Psoas muscle (tissue), 7 donors: ENCODE measurements at regions not wholly inside any gene's neighbourhood (a gene's known extent, or its start where the extent isn't known, plus 50 kb on each side); places are given as distances from the start of the nearest gene placed in this dataset.

Source experiments
- ATAC-seq, 4 donors: fragments of 200-7000 bp; cut with Tn5 transposase; one replicate each; pipeline ENCODE4 v1.9.1; 2020; ENCODE audit warnings: moderate library complexity in 3 of 4, mild to moderate bottlenecking in 2 of 4
- DNase-seq, 2 donors: peaks; one replicate each; pipeline ENCODE4 v3.0.0-alpha.2; 2020
- H3K27ac ChIP-seq: fragments of 200-600 bp; one replicate; pipeline ENCODE4 v1.8.0; 2022
- H3K27me3 ChIP-seq, 3 donors: fragments of 200-600 bp in 1 of 3; one replicate each; pipeline versions ENCODE4 v1.6.1 to v1.8.0; 2013 to 2022; ENCODE audit warnings: low read length in 2 of 3, mild to moderate bottlenecking in 2 of 3, moderate library complexity in 1 of 3; ENCODE audit not compliant: insufficient read depth in 3 of 3
- H3K36me3 ChIP-seq, 2 donors: fragments of 200-600 bp in 1 of 2; one replicate each; pipeline versions ENCODE4 v1.6.1 to v1.8.0; 2013 to 2022; ENCODE audit warnings: low read depth in 1 of 2, mild to moderate bottlenecking in 1 of 2, moderate library complexity in 1 of 2; ENCODE audit not compliant: insufficient read depth in 1 of 2
- H3K4me1 ChIP-seq: fragments of 200-600 bp; one replicate; pipeline ENCODE4 v1.8.0; 2022
- H3K4me3 ChIP-seq: fragments of 200-600 bp; one replicate; pipeline ENCODE4 v1.8.0; 2022; ENCODE audit warnings: mild to moderate bottlenecking
- H3K9me3 ChIP-seq: fragments of 200-600 bp; one replicate; pipeline ENCODE4 v1.8.0; 2022
- CTCF ChIP-seq: fragments of 200-600 bp; IDR thresholded peaks from one replicate; pipeline ENCODE4 v1.8.0; 2022; ENCODE audit warnings: antibody characterized with exemption
- WGBS, 3 donors: extraction: QIAGEN DNeasy Blood & Tissue Kit; methylation state at CpG; one replicate each; pipeline versions ENCODE4 v1.1.6 to v1.1.7; 2013; 5-methylcytosine and 5-hydroxymethylcytosine counted together
- intact Hi-C, 2 donors: fragments of 100-400 bp; cut with DNase I; formaldehyde crosslinking; loops; one replicate each; pipeline versions ENCODE4 v1.11.0 to v1.14.2; 2022
- donor health status: healthy with polysubstance abuse.
- donor health status: DM: no; HTN: no; CAD: no; lungs with moderate emphysema.
- donor health status: Bipolar disorder and iron deficiency.
- donor health status: healthy.
- donor health status: DM: yes; HTN: yes; CAD: no.
- donor health status: DM: no; HTN: no; CAD: no.
- donor health status: DM: yes; HTN: yes; CAD: no.

GRCh38 chr16:85187002-85187401 lies 74.7 kb upstream of the CIBAR2 start:
- Histone ChIP-seq H3K27me3 (no peaks in the 10 kb centered on the region), H3K27ac (peak overlapping the region; percentile 71), H3K9me3 (peaks cover 11% of the 10 kb centered on the region), H3K36me3 (peaks cover 0 to 22% of the 10 kb centered on the region in 2 donors), H3K4me1 (peaks cover 22% of the 10 kb centered on the region), H3K4me3 (no peak overlapping the region)
- DNase-seq: peak; percentile 64 to 87
- ATAC-seq: peak; percentile 95 to 98 (median 97)
- TF ChIP-seq CTCF: no peak
- WGBS, 3 donors: 24 to 55% (median 43%) methylated on average over 13 of the region's 13 CpGs
- intact Hi-C loops: no loop called here

GRCh38 chr16:85187447-85187846 lies 75.2 kb upstream of the CIBAR2 start:
- DNase-seq (peak in 1 of 2 donors; percentile 23), ATAC-seq (peak in 3 of 4 donors; percentile 26 to 31 (median 27))
- Histone ChIP-seq H3K36me3 (peaks cover 0 to 22% of the 10 kb centered on the region in 2 donors), H3K4me1 (peaks cover 26% of the 10 kb centered on the region), H3K27me3 (no peaks in the 10 kb centered on the region), H3K4me3 (no peak overlapping the region), H3K9me3 (peaks cover 11% of the 10 kb centered on the region), H3K27ac (peak overlapping the region; percentile 71)
- intact Hi-C loops: no loop called here
- TF ChIP-seq CTCF: no peak
- 72 to 77% (median 74%) methylated on average over 13 of the region's 13 CpGs for WGBS, 3 donors

GRCh38 chr16:85187886-85188285 lies 75.6 kb upstream of the CIBAR2 start:
- Histone ChIP-seq H3K9me3 (peaks cover 11% of the 10 kb centered on the region), H3K27me3 (no peaks in the 10 kb centered on the region), H3K27ac (peak overlapping the region; percentile 71), H3K36me3 (peaks cover 0 to 22% of the 10 kb centered on the region in 2 donors), H3K4me1 (peaks cover 30% of the 10 kb centered on the region), H3K4me3 (no peak overlapping the region)
- intact Hi-C loops: no loop called here
- DNase-seq: peak in 1 of 2 donors; percentile 53
- ATAC-seq: no peak
- 88 to 90% (median 89%) methylated on average over 12 of the region's 12 CpGs for WGBS, 3 donors
- TF ChIP-seq CTCF: no peak

GRCh38 chr16:85188822-85189672 lies 76.8 kb upstream of the CIBAR2 start:
- no peak overlapping the region for H3K27ac ChIP-seq
- WGBS, 3 donors: 84 to 86% (median 86%) methylated on average over 3 of the region's 3 CpGs
- intact Hi-C loops: no loop called here
- peaks cover 8% of the 10 kb centered on the region for H3K9me3 ChIP-seq
- peaks cover 0 to 14% of the 10 kb centered on the region in 2 donors for H3K36me3 ChIP-seq
- no peak for TF ChIP-seq CTCF
- no peaks in the 10 kb centered on the region for H3K27me3 ChIP-seq
- no peak overlapping the region for H3K4me3 ChIP-seq
- DNase-seq (peak in 1 of 2 donors; percentile 14), ATAC-seq (no peak)
- peaks cover 30% of the 10 kb centered on the region for H3K4me1 ChIP-seq
